GM12875 (cell line): ENCODE measurements at regions not wholly inside any gene's neighbourhood (a gene's known extent, or its start where the extent isn't known, plus 50 kb on each side); places are given as distances from the start of the nearest gene placed in this dataset.

Experiments
- H3K4me3 ChIP-seq: one replicate; pipeline ENCODE4 v1.5.1; 2011; ENCODE audit warnings: low read depth, low read length, control low read depth
- CTCF ChIP-seq: IDR thresholded peaks from 2 replicates; pipeline ENCODE4 v1.5.1; 2011; ENCODE audit warnings: low read depth, mild to moderate bottlenecking, control low read depth, inconsistent platforms, low read length, moderate library complexity, borderline replicate concordance; ENCODE audit not compliant: insufficient read depth

DNA sequence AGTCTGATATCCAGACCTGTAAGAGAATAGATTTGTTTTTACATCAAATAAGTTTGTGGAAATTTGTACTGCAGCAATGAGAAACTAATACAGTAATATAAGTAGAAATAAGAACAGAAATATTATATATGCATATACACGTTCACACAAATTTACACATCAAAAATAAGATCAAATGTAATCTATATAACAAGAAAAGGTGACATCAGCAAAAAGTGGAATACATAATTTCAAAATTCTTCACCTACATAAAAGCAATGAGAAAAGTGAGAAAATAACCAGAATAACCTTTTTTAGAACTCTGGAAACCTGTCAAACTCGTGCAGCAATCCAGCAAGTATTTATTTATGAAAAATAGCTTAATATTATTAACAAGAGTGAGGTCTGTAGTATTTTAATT, 1124.6 kb upstream of the ATXN7L3B start:
- no peak overlapping the region for H3K4me3 ChIP-seq
- TF ChIP-seq CTCF: no peak

- no peak overlapping the region for H3K4me3 ChIP-seq
- TF ChIP-seq CTCF: no peak
Observed at GRCh38 chr12:73413974-73414373, 1123.7 kb upstream of the ATXN7L3B start.

DNA sequence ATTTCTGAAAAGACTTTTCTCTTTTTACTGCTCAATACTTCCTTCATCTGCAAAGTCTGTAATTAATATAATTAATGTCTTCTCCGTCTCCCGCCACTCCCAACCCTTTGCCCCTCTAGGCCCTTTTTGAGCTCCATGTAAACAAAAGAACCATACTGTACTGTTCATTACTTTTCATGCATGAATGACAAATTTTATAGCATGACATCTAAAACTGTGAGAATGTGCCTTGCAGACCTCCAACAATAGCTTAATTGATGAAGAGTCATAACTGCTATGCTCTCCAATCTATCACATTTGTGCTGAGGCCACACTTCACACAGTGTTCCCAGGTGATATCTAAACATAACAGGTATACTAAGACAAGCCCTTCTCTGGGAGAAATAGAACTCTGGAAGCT, 1122.7 kb upstream of the ATXN7L3B start:
- no peak for TF ChIP-seq CTCF
- H3K4me3 ChIP-seq: no peak overlapping the region

DNA sequence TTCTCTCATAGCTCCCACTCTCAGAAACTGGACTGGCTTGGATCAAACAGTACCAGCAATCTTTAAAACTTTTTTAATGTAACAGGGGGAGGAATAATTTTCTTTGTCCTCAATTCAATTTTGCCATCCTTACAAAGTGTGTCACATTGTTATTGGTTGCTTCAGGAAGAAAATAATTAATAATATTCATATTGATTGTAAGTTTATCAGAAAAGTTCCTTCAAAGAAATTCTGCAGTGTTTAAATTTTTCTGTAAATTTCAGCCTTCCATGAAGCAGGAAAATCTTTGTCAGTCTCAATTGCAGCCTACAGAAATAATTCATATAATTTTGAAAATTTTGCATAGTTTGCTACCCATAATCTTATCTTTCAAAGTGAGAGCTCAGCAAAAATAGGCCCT, 1119.1 kb upstream of the ATXN7L3B start:
- no peak overlapping the region for H3K4me3 ChIP-seq
- no peak for TF ChIP-seq CTCF

- TF ChIP-seq CTCF: no peak
- no peak overlapping the region for H3K4me3 ChIP-seq
Observed at GRCh38 chr12:73421832-73422231, 1115.8 kb upstream of the ATXN7L3B start.

DNA sequence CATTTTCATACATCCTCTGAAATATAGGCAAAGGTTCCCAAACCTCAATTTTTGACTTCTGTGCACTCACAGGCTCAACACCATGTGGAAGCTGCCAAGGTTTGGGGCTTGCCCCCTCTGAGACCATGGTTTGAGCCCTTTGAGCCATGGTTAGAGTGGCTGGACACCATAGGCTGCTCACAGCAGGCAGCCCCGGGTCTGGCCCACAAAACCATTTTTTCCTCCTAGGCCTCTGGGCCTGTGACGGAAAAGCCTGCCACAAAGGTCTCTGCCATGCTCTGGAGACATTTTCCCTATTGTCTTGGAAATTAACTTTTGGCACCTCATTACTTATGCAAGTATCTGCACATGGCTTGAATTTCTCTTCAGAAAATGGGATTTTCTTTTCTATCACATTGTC, 1113.2 kb upstream of the ATXN7L3B start:
- H3K4me3 ChIP-seq: no peak overlapping the region
- TF ChIP-seq CTCF: no peak

- TF ChIP-seq CTCF: no peak
- H3K4me3 ChIP-seq: no peak overlapping the region
Observed at GRCh38 chr12:73445658-73446324, 1091.8 kb upstream of the ATXN7L3B start.
